Neural progenitor cell (in vitro differentiated cells): ENCODE measurements at regions not wholly inside any gene's neighbourhood (a gene's known extent, or its start where the extent isn't known, plus 50 kb on each side); places are given as distances from the start of the nearest gene placed in this dataset.

ENCODE experiments used
- CTCF ChIP-seq: fragments of 200-600 bp; sonication (generic); IDR thresholded peaks from 2 replicates; pipeline ENCODE4 v1.5.1; 2017; ENCODE audit warnings: antibody characterized with exemption, mild to moderate bottlenecking
- EZH2 ChIP-seq: fragments of 200-600 bp; sonication (generic); IDR thresholded peaks from 2 replicates; pipeline ENCODE4 v1.6.1; 2017; ENCODE audit warnings: antibody characterized with exemption, mild to moderate bottlenecking, moderate library complexity

GRCh38 chr16:66189951-66190350 is 176.5 kb upstream of the CDH5 start:
- TF ChIP-seq CTCF (no peak), EZH2 (no peak)
